HG03064 (cell line): ENCODE measurements at regions not wholly inside any gene's neighbourhood (a gene's known extent, or its start where the extent isn't known, plus 50 kb on each side); places are given as distances from the start of the nearest gene placed in this dataset.
"Not testable (repeated sequence)": the region's sequence is repeated elsewhere in the genome, so short reads cannot be mapped to it uniquely, and the experiment has no call there.

Experiments used
- ATAC-seq: cut with Tn5 transposase; IDR thresholded peaks from one replicate; pipeline ENCODE4 v1.9.1; 2021; ENCODE audit warnings: low read depth; ENCODE audit not compliant: unreplicated experiment

DNA sequence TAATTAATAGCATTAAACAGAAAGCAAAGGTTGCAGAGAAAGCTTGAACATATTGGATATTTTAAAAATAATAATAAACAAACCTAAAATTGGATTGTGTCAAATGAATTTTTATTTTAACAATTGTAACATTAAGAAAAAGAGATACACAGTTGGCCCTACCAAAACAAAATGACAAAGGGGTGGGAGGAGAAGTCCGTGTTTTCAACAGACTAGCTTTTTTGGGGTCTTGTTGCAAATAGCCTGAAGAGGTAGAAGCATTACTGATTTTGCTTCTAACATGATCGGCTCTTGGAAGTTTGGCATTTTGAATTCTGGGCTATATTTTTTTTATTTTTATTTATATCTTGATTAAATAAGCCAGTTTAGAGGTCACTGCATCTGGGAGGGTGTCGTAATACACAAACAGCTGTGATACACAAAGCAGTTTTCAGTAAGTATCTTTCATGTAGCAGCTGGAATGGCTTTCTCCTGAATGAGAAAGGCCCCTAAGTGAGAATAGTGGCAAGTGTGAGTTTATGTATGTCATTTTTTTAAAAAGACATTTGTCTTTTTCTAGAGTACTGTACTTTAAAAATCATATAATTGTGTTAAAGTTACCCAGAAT is 85.5 kb upstream of the ZNF217 start:
- no peak for ATAC-seq

DNA sequence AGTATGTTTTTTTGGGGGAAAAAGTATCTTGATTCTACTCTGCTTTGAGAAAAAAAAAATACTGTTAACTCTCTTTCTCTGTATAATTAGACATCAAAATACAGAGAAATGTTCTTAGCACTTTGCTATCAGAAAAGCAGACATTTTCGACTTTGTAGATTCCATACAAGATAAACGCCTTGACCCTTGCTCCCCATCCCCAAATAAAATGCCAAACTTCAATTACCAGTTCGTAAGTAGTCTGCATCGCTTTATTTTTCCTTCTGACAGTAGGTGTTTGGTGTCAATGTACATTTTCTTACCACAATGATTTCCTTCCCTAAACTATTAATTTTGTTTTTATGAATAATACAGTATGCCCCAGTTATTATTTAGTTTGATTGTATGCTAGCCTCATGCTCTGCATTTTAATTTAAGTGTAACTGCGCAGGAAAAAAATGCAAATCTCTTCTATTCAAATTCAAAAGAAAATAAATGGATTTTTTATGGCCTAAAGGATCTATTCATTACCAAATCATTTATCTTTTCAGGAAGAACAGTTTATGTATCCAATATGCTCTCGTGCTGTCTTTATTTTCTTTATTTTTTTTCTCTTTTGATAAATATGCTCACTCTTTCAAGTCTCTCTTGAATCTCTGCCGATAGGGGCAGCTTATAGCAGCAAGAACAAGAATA is 84.8 kb upstream of the ZNF217 start:
- no peak for ATAC-seq

- no peak for ATAC-seq
These were observed 84.0 kb upstream of the ZNF217 start for GRCh38 chr20:53677447-53678314.

DNA sequence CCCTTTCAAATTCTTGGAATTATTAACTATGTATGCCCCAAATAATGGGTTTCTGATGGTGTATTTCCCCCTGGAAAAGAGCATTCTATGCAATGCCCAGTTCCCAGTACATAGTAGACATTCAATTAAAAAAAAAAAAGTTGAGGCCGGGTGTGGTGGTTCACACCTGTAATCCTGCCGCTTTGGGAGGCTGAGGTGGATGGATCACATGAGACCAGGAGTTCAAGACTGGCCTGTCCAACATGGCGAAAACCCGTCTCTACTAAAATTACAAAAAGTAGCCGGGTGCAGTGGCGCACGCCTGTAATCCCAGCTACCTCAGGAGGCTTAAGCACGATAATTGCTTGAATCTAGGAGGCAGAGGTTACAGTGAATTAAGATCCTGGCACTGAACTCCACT is 83.3 kb upstream of the ZNF217 start:
- ATAC-seq, result no peak

DNA sequence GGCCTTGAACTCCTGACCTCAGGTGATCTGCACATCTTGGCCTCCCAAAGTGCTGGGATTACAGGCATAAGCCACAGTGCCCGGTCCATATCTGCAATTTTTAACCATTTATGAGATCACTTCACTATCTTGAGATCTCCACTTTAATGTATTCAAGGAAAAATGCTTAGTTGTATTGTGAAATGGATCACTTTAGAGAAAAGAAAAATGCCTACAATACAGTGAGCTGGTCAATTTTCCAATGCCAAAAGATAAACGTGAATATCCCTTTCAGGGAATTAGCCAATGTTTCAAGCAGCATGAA is 82.8 kb upstream of the ZNF217 start:
- ATAC-seq, result no peak

GRCh38 chr20:53672484-53673129 is 79.0 kb upstream of the ZNF217 start:
- ATAC-seq, result no peak

DNA sequence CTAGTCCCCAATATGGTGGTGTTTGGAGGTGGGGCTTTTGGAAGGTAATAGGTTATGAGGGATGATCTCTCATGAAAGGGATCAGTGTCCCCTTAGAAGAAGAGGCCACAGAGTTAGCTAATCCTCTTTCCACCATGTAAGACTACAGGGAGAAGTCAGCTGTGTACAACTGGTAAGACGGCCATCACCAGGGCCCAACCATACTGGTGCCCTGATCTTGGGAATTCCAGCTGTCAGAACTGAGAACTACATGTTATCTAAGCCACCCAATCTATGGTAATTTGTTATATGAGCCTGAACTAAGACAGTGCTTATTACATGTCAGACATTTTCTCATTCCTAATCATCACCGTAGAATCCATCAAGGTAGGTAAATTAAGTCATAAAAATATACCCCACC is 77.7 kb upstream of the ZNF217 start:
- ATAC-seq, result no peak

DNA sequence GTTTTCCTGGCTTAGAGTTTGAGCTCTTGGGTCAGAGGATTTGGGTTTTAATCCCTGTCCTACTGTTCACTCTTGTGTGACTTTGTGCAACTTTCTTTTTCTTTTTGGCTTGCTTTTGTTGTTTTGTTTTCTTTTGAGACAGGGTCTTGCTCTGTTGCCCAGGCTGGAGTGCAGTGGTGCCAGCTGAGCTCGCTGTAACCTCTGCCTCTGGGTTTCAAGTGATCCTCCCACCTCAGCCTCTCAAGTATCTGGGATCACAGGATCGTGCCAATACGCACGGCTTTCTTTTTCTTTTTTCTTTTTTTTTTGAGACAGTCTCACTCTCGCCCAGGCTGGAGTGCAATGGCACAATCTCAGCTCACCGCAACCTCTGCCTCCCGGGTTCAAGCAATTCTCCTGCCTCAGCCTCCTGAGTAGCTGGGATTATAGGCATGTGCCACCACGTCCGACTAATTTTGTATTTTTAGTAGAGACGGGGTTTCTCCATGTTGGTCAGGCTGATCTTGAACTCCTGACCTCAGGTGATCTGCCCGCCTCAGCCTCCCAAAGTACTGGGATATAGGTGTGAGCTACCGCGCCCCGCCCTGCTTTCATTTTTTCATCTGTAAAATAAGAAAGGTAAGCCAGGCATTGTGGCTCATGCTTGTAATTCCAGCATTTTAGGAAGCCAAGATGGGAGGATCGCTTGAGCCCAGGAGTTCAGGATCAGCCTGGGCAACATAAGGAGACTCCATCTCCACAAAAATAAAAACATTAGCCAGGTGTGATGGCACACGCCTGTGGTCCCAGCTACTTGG is 76.1 kb upstream of the ZNF217 start:
- ATAC-seq, result not testable (repeated sequence)

DNA sequence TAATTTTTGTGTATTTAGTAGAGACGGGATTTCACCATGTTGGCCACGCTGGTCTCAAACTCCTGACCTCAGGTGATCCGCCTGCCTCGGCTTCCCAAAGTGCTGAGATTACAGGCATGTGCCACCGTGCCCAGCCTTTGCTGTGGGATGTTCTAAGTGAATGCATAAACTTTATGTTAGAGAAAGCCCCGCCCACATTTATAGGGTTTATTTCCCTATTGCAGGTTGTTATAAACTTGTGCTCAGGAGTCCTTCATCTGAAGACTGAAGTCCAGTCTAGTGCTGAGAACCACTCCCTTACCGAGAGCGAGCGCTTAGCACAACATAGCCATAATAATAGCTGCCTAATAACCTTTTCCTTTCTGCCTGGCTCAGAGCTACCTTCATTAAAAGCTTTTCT is 75.4 kb upstream of the ZNF217 start:
- ATAC-seq, result no peak

- no peak for ATAC-seq
These were observed 72.5 kb upstream of the ZNF217 start for GRCh38 chr20:53666144-53666543.

- ATAC-seq, result no peak
These were observed 70.5 kb upstream of the ZNF217 start for GRCh38 chr20:53664121-53664520.

DNA sequence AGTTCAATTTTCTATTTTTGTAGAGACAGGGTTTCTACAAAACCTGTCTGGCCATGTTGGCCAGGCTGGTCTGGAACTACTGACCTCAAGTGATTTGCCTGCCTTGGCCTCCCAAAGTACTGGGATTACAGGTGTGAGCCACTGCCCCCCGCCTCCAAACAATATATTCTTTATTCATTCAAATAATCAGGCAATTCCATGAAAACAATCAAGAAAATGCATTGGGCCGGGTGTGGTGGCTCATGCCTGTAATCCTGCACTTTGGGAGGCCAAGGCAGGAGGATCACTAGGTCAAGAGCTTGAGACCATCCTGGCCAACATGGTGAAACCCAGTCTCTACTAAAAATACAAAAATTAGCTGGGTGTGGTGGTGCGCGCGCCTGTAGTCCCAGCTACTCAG is 69.9 kb upstream of the ZNF217 start:
- ATAC-seq, result not testable (repeated sequence)

GRCh38 chr20:53662595-53662994 is 69.0 kb upstream of the ZNF217 start:
- ATAC-seq, result no peak

- no peak for ATAC-seq
These were observed 67.3 kb upstream of the ZNF217 start for GRCh38 chr20:53660947-53661381.

DNA sequence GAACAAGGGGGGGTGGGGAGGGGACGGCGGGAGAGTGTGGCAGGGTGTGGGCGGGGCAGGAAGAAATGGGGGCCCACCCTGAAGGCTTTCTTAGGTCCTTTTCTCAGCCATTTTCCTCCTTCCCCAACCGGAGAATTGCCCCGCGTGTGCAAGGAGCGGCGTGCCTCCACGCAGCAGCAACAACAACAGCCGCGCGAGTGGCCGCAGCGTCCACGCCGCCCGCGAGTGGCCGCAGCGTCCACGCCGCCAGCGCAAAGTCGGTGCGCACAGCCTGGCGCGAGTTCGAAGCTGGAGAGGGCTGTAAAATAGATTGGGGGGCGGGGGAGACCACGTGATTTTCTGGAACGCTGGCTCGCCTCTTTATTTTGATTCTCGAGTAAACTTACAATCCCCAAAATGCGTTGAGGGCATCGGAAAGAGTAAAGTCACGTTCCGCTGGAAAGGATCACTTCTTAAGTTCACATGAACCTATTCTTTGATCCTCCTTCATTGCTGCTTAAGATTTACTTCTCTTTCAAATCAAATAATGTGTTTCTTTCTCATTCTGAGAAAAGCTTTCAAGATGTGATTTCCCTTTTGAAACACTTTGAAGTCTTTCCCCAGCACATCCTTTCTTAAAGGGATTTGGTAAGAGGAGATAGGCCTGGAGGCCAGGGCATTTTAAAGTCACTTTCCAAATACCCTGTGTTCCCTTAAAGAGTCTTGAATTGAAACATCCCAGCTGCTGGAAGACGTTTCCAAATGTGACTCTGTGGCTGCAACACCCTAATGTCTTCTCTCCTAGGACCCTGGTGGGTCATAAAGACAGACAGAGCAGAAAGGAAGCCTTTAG is 66.7 kb upstream of the ZNF217 start:
- ATAC-seq, result no peak

GRCh38 chr20:53658973-53659372 is 65.3 kb upstream of the ZNF217 start:
- ATAC-seq, result no peak

DNA sequence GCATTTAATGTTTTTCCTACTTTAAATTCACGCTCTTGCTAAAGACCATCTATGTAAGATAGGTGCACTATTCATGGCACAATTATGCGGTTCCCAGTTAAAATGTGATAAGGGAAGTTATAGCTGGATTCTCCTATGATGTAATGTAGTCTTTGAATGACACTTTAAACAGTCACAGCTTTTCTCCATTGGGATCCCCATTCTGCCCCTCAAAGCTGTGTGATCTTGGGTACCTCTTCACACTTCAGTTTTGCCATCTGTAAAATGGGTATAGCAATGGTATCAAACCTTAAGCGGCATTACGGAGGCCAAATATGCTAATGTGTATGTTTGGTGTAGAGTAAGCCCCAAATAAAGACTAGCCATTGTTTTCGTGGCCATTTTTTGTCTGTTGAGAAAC is 64.7 kb upstream of the ZNF217 start:
- no peak for ATAC-seq

GRCh38 chr20:53657732-53658131 is 64.1 kb upstream of the ZNF217 start:
- ATAC-seq, result no peak

- ATAC-seq, result no peak
These were observed 63.6 kb upstream of the ZNF217 start for GRCh38 chr20:53657279-53657678.
